Middle frontal gyrus (tissue), 1 donor: ENCODE measurements at regions not wholly inside any gene's neighbourhood (a gene's known extent, or its start where the extent isn't known, plus 50 kb on each side); places are given as distances from the start of the nearest gene placed in this dataset.

Experiments
- DNase-seq: peaks from one replicate; pipeline ENCODE4 v3.0.0-alpha.2; 2015; ENCODE audit warnings: low spot score; ENCODE audit errors: extremely low spot score

DNA sequence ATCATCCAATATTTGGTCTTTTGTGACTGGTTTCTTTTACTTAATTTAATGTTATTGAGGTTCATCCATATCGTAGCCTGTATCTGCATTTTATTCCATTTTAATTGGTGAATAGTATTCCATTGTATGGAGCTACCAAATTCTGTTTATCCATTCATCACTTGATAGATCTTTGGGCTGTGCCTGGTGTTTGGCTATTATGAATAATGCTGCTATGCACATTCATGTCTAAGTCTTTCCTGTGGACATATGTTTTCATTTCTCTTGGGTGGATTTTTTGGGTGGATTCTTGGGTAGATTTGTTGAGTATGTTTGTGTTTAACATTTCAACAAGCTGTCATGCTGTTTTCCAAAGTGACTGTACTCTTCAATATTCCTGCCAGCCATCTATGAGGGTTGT, 52.5 kb upstream of the NEDD4L start:
- no peak for DNase-seq

DNA sequence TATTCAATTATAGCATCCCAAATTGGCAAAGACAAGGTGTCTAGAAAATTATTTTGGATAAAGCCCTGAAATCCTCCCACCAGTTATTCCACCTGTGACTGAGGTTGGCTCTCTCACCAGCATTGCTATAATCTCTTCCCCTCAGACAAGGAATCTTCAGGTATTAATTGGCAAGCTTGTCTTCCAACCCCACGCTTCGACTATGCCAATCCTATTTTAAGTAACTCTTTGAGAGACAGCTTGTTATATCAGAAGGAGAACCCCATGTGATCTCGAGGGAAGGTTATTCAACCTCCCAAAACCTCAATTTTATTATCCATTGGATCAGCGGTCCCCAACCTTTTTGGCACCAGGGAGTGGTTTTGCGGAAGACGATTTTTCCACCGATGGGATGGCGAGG, 54.5 kb upstream of the NEDD4L start:
- no peak for DNase-seq

- DNase-seq = no peak
Measured at GRCh38 chr18:57984490-57985115, 59.4 kb upstream of the NEDD4L start.

- DNase-seq = no peak
Measured at GRCh38 chr18:57983965-57984364, 60.1 kb upstream of the NEDD4L start.

DNA sequence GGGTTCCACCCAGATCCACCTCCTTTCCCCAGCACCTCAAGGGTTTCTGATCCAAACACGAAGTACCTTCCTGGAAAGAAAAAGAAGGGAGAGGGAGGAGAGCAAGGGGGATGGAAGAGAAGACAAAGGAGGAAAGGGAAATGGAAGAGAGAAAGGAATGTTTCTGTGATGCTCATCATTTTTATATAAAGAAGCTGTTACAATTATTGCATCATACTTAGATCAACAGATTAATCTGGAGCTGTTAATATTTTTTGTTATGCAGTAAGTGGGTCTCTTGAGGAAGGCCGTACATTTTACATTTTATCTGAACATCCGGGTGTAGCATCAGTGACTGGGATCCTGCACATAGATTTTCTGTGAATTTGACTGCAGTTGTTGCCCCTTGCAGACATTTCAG, 60.6 kb upstream of the NEDD4L start:
- no peak for DNase-seq

- no peak for DNase-seq
Measured at GRCh38 chr18:57982372-57983021, 61.5 kb upstream of the NEDD4L start.

DNA sequence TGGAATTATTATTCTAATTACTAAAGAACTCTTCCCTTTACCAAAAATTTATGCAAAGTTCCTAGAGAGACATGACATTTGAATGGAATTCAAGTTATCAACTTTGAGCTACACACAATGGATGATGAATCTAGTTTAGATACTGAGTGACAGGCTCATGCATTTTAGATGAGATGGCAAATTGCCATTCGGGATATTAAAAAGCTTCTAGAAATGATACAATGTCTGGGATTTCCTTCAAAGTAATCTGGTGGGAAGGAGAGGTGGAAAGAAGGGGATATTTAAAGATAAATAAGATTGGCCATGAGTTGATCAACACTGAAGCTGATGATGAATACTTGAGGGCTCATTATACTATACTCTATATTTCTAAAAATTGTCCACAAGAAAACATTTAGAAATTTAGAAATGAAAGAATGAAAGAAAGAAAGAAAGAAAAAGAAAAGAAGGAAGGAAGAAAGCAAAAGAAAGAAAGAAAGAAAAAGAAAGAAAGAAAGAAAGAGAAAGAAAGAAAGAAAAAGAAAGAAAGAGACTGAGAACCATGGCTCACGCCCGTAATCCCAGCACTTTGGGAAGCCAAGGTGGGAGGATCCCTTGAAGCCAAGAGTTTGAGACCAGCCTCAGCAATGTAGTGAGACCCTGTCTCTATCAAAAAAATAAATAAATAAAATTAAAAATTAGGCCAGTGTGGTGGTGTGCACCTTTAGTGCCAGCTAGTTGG, 62.6 kb upstream of the NEDD4L start:
- DNase-seq = no peak

GRCh38 chr18:57980573-57981307, 63.3 kb upstream of the NEDD4L start:
- DNase-seq = no peak

- DNase-seq = no peak
Measured at GRCh38 chr18:57976230-57976773, 67.7 kb upstream of the NEDD4L start.

DNA sequence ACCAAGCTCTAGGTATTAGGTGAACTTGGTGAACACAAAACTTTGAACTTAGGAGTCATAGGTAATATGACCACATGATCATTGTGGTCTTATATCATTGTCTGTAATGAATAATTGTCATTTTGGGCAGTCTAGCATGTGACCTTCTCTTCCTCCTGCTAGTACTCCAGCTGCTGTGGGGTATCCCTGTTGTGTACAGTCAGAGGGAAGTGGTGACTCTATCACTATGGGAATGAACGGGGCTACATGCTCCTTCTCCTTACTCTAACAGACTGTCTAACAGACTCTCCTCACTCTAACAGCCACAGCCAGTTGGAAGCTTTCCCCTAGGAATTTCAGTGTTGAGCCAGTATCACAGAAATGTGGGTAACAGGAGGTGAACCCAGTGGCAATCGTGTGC, 68.2 kb upstream of the NEDD4L start:
- no peak for DNase-seq

- DNase-seq = no peak
Measured at GRCh38 chr18:57974585-57975265, 69.3 kb upstream of the NEDD4L start.

- DNase-seq = no peak
Measured at GRCh38 chr18:57973889-57974288, 70.1 kb upstream of the NEDD4L start.

DNA sequence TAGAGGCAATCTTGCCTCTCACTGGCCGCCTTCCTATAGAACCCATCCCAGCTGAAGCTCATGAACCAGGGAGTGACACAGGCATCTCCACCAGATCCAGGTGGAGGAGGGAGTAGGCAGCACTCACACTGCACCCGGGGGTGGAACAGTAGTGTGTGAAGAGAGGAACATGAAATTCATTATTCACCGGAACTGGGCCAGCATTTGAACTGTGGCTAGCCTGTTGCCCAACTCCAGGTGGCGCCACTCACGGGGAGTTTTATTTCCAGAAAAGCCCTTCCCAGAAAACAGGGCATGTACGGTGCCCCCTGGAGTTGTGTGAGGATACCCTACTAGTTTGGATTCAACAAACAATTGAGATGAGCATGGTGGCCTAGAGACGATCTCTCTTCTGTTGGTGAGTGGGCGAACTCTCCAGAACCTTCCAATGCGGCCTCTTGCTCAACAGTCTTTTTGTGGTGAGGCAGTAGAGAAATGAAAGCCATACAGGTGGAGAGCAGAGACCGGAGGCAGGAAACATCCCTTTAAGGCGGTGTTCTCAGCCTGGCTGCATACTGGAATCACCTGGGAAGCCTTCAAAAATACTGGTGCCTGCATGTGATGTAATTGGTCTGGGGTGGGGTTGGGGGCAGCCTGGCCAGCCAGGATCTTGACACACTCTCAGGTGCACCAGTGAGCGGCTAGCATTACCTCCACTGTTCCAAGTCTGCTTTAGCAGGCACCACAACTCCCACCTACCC, 73.5 kb upstream of the NEDD4L start:
- no peak for DNase-seq

GRCh38 chr18:57969824-57970223, 74.2 kb upstream of the NEDD4L start:
- no peak for DNase-seq

DNA sequence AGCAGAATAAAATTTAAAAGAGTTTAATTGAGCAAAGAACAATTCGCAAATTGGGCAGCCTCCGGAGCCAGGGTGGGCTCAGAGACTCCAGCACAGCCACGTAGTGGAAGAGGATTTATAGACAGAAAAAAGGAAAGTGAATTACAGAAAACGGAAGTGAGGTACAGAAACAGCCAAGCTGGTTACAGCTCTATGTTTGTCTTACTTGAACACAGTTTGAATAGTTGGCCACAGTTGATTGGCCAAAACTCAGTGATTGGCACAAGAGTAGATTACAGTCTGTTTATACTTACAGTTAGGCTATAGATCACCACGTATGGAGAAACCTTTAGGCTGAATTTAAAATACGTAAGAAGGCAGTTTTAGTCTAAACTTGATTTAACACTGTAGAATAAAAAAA, 78.8 kb upstream of the NEDD4L start:
- no peak for DNase-seq

DNA sequence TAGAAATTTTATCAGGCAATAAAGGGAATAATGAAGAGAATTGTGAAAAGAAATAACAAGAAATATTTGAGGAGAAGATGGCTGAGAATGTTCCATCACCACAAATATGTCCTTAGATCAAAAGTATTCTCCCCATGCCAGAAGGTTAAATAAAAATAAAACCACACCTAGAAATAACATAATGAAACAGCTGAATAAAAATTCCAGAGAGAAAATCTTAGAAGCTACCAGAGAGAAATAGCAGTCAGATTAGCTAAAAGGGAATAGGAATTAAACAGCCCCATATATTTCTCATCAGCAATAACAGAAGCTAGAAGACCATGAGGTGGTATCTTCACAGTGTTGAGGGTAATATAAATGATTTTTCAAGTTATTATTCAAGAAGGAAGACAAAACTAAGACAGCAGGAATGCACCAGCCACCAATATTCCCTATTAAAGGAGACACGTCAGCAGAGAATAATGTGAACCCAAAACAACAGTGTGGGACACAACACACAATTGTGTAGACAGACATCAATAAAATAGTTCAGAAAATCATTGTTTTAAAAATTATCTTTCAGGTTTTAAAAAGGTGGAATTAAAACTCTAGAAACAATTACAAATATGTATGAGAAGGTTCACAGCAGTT, 82.0 kb upstream of the NEDD4L start:
- DNase-seq = no peak

GRCh38 chr18:57961411-57961810, 82.6 kb upstream of the NEDD4L start:
- no peak for DNase-seq

GRCh38 chr18:57959278-57959677, 84.7 kb upstream of the NEDD4L start:
- DNase-seq = no peak

- DNase-seq = no peak
Measured at GRCh38 chr18:57957210-57957609, 86.8 kb upstream of the NEDD4L start.

DNA sequence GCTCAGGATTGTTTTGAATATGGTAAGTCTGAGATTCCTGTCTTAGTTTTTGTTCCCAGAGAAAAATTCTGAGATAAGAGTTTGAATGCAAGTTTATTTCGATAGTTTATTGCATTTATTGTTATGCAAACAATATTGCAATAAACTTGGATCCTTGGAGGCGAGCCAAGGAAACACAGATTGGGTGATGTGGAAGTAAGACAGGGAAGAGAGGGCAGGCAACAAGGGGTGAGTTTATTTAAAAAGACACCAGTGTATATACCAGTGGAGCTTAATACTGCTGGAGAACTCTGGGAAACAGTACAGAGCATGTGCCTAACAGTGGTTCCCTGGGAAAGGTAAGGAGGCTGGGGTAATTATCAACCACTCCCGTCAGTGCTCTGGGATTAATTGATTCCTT, 87.5 kb upstream of the NEDD4L start:
- no peak for DNase-seq
